GM19452 (cell line): ENCODE measurements at regions not wholly inside any gene's neighbourhood (a gene's known extent, or its start where the extent isn't known, plus 50 kb on each side); places are given as distances from the start of the nearest gene placed in this dataset.
"Not testable (repeated sequence)": the region's sequence is repeated elsewhere in the genome, so short reads cannot be mapped to it uniquely, and the experiment has no call there.

Experiments used
- ATAC-seq: cut with Tn5 transposase; IDR thresholded peaks from one replicate; pipeline ENCODE4 v1.9.1; 2021; ENCODE audit not compliant: unreplicated experiment

- no peak for ATAC-seq
These were observed 80.9 kb upstream of the IGFBP5 start for GRCh38 chr2:216776066-216776850.

GRCh38 chr2:216775043-216775453 is 79.7 kb upstream of the IGFBP5 start:
- ATAC-seq, result no peak

- ATAC-seq, result no peak
These were observed 79.3 kb upstream of the IGFBP5 start for GRCh38 chr2:216774620-216775019.

GRCh38 chr2:216774180-216774579 is 78.8 kb upstream of the IGFBP5 start:
- no peak for ATAC-seq

- ATAC-seq, result no peak
These were observed 77.7 kb upstream of the IGFBP5 start for GRCh38 chr2:216773072-216773471.

- ATAC-seq, result no peak
These were observed 75.4 kb upstream of the IGFBP5 start for GRCh38 chr2:216770717-216771116.

- ATAC-seq, result no peak
These were observed 74.7 kb upstream of the IGFBP5 start for GRCh38 chr2:216770050-216770449.

GRCh38 chr2:216769626-216770025 is 74.3 kb upstream of the IGFBP5 start:
- no peak for ATAC-seq

- ATAC-seq, result no peak
These were observed 73.6 kb upstream of the IGFBP5 start for GRCh38 chr2:216768908-216769411.

- ATAC-seq, result no peak
These were observed 70.5 kb upstream of the IGFBP5 start for GRCh38 chr2:216765761-216766262.

- ATAC-seq, result no peak
These were observed 68.0 kb upstream of the IGFBP5 start for GRCh38 chr2:216763396-216763795.

- ATAC-seq, result no peak
These were observed 66.5 kb upstream of the IGFBP5 start for GRCh38 chr2:216761809-216762208.

GRCh38 chr2:216761133-216761532 is 65.8 kb upstream of the IGFBP5 start:
- no peak for ATAC-seq

GRCh38 chr2:216758256-216759155 is 63.2 kb upstream of the IGFBP5 start:
- ATAC-seq, result no peak

GRCh38 chr2:216757532-216757931 is 62.2 kb upstream of the IGFBP5 start:
- ATAC-seq, result no peak

GRCh38 chr2:216756435-216756834 is 61.1 kb upstream of the IGFBP5 start:
- ATAC-seq, result no peak

- ATAC-seq, result no peak
These were observed 59.5 kb upstream of the IGFBP5 start for GRCh38 chr2:216754812-216755211.

GRCh38 chr2:216754336-216754735 is 59.0 kb upstream of the IGFBP5 start:
- ATAC-seq, result no peak

- ATAC-seq, result no peak
These were observed 57.6 kb upstream of the IGFBP5 start for GRCh38 chr2:216752855-216753505.

- not testable (repeated sequence) for ATAC-seq
These were observed 55.4 kb upstream of the IGFBP5 start for GRCh38 chr2:216750750-216751149.

GRCh38 chr2:216746268-216746667 is 50.9 kb upstream of the IGFBP5 start:
- not testable (repeated sequence) for ATAC-seq
